Stimulated activated naive CD8-positive, alpha-beta T cell treated with anti-CD3 and anti-CD28 coated beads, Interleukin-15, Interleukin-2, amounts not matched to agents 100 U/mL and 50 U/mL, for 24 hours (primary cell): ENCODE measurements at regions not wholly inside any gene's neighbourhood (a gene's known extent, or its start where the extent isn't known, plus 50 kb on each side); places are given as distances from the start of the nearest gene placed in this dataset.

Experiments used
- ATAC-seq: fragments of 150-1000 bp; cut with Tn5 transposase; one replicate; pipeline ENCODE4 v1.10.0; 2021
- DNase-seq: peaks from one replicate; pipeline ENCODE4 v3.0.0; 2021

DNA sequence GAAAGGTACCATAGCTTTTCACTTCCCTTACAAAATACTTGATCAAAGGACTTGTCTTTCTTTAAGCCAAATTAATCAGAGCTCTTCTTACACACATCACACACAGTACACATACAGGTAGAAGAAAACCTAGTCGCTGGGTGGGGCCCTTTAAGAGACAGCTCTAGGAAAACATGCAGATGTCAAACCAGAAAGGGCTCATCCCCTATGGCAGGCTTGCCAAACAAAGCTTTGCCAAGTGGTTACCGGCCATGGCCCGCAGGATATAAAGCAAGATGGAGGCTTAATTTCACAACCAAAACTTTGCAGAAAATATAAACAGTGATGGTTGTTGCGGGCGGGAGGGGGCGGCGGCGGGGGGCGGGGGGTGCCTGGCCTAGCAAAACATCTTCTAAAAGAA is 2156.0 kb upstream of the PIK3C3 start:
- ATAC-seq, result no peak
- no peak for DNase-seq

DNA sequence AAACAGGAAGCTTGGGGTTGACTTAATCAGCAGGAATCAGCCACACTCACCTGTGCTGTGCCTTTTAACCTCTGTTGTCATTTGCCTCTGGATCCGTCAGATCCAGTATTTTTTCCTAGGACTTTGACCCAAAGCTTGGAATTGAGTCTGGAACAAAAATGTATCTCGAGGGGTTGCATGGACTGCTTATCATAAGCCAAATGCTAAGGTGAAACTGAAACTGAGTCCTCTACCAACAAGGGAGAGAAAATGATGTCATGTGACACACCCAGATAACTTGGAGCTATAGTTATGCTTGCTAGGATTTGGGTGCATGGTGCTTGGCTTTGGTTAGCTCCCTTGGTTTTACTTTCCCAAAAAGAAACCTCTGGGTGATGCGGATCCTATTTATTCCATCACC is 2158.6 kb upstream of the PIK3C3 start:
- ATAC-seq, result no peak
- no peak for DNase-seq

- DNase-seq, result no peak
- no peak for ATAC-seq
These were observed 2159.7 kb upstream of the PIK3C3 start for GRCh38 chr18:39795350-39795749.

DNA sequence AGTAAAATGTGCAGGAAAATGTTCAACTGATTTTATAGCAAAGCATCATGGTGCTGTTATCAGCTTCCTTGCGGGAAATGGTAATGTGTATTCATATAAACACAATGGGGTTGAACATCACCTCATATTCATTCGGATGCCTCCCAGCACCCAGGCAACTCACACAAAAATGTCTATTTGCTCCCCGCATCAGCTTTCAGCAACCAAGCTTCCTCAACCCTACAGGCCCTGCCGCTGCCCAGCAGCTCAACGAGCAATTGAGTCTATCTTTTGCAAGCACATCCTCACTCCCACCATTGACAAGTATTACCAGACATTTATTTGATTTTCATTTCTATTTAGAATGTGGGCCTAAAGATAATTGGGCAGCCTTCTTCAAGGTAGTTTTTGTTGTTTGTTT is 2161.4 kb upstream of the PIK3C3 start:
- ATAC-seq, result no peak
- DNase-seq, result no peak

GRCh38 chr18:39788383-39788782 is 2166.7 kb upstream of the PIK3C3 start:
- ATAC-seq (no peak), DNase-seq (no peak)

DNA sequence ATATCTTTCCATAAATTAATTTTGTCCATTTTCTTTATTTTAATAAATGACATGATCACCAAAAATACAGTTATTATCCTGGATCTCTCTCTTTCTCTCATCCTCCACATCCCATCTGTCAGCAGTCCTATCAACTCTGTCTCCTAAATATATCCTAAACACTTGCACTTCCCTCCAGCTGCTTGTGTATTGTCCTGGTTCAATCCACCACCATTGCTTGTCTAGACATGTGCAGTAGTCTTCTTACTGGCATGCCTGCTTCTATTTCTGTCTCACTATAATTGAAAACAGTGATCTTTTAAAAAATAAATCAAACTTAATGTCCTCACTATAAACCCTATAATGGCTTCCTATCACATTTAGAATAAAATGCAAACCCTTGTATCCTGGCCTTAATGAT is 2168.6 kb upstream of the PIK3C3 start:
- no peak for ATAC-seq
- DNase-seq, result no peak

- ATAC-seq (no peak), DNase-seq (no peak)
These were observed 2170.5 kb upstream of the PIK3C3 start for GRCh38 chr18:39784541-39784940.

DNA sequence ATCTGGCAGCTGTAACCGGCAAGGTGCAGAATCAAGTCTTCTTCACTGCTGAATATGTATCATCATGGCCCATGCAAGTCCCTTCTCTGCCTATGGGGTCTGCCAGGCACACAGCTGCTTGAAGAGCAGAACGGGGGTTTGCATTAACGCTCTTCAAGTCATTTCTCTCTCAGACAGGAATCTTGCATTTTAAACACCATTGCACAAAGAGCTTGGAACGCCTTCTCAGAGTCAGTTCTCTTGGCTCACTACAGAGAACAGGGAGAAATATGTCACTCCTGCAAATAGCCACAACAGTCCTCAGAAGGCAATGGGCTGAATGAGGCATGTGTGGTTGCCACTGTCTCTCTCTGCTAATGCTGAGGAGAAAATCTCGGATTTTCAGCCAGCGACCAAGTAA is 2173.5 kb upstream of the PIK3C3 start:
- no peak for DNase-seq
- no peak for ATAC-seq

DNA sequence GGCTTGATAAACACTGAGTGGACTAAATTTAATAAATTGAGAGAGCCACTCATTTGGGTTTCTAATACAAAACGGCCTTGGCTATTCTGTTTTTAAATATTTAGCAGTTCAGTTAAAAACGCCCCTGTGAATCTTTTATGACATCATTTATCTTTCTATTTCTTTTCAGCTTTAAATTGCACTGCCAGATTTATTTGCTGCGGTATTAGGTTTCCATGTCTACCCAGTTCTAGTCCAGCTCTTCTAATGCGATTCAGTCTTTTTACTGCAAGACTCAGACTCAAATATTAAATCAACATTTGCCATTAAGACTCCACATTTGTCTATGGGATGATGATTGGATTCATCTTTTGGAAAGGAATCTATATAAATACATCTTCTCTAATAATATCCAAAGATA is 2174.3 kb upstream of the PIK3C3 start:
- ATAC-seq, result no peak
- no peak for DNase-seq

- no peak for ATAC-seq
- DNase-seq, result no peak
These were observed 2175.1 kb upstream of the PIK3C3 start for GRCh38 chr18:39779926-39780325.

- no peak for DNase-seq
- ATAC-seq, result no peak
These were observed 2178.3 kb upstream of the PIK3C3 start for GRCh38 chr18:39776766-39777165.

DNA sequence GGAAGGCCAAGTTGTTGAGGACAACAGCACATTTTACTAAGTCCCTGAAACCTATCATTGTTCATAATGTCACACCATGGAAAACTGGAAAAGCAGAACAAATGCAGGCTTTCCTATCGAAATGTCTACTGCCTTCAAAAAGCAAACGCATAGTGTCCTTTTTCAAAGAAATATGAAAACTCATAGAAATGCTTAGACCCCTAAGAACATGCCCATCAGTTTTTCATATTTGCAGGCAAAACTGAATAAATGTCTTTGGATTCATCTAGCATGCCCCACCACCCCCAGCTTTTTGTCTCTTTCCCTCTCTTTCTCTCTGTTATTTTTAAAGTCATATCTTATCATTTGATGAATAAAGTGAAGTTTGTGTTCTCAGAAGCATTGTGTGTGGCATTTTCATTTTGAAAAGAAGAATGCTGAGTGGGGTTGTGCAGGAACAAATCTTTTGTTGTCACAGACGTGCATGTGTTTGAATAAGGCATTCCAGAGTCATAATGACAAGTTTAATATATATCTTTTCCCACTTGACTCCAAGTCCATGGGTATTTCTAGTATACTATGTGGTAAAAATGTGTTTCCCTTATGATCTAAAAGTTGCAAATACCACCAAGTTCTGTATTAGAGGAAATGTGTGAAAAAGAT is 2180.0 kb upstream of the PIK3C3 start:
- ATAC-seq (no peak), DNase-seq (no peak)

DNA sequence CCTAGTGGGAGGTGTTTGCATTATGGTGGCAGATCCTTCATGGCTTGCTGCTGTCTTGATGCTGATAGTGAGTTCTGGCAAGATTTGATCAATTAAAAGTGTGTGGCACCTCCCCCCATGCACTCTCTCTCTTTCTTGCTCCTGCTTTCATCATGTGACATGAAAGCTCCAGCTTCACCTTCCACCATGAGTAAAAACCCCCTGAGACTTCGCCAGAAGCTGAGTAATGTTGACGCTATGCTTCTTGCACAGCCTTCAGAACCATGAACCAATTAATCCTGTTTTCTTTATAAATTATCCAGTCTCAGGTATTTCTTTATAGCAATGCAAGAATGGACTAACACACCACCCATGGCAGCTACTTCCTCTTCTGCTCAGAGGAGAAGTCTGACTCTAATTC is 2181.4 kb upstream of the PIK3C3 start:
- DNase-seq (no peak), ATAC-seq (no peak)

- ATAC-seq, result no peak
- DNase-seq, result no peak
These were observed 2182.7 kb upstream of the PIK3C3 start for GRCh38 chr18:39772155-39772919.

DNA sequence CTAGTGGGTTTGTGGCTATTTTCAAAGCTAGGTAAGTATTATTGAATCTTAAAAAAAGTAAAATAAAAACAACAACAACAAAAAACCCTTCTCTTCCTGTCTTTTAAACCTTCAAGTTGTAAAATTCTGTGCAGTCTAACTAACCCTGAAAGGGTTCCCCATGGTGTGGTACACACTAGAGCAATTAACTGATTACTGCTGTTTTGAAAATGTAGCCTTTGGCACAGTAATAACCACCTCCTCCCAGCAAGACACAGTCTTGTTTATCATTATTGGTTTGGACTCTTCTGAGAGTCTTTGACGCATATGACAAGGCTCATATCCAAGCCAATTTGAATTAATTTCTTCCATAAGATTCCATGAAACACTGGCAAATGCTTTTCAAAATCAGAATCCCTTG is 2184.6 kb upstream of the PIK3C3 start:
- ATAC-seq (no peak), DNase-seq (no peak)

- ATAC-seq, result no peak
- no peak for DNase-seq
These were observed 2190.2 kb upstream of the PIK3C3 start for GRCh38 chr18:39764873-39765272.

GRCh38 chr18:39761273-39761672 is 2193.8 kb upstream of the PIK3C3 start:
- ATAC-seq, result no peak
- DNase-seq, result no peak

DNA sequence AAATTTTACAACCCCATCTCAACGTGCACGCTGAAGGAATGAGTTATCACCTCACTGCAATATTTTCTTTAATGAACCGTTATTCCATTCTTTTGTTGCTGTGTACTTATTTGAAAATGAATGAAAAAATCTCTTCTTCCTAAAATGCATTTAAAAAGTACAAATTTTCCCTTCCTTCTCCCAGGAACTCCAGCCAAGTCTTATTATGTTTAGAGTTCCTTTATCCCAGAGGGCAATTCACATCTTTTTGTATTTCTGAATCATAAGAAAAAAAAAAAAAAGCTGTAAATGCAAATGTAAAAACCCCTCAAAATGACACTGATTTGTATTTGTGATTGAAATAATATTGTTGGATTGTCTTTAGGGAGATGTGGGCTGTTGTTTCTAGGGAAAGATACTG is 2194.3 kb upstream of the CELF4 start:
- ATAC-seq, result no peak

DNA sequence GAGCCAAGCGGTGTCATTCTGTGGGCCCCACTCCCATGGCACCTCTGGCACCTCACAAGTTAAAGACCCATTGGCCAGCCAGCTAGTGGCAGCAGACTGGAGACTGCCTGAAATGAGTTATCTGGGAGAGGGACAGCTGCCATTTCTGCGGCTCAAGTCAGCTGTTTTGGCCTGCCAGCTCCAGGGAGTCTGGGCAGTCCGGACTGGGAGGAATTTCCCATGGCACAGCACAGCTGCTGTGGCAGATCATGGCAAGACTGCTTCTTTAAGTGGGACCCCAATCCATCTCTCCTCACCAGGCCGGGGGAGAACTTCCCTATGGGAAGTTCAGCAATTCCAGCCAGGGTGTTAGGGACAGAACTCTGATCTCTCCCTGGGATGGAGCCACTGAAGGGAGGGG is 2187.6 kb upstream of the CELF4 start:
- no peak for DNase-seq
- ATAC-seq, result no peak

More for the DNA sequence above, 2194.3 kb upstream of the CELF4 start:
- DNase-seq, result no peak

DNA sequence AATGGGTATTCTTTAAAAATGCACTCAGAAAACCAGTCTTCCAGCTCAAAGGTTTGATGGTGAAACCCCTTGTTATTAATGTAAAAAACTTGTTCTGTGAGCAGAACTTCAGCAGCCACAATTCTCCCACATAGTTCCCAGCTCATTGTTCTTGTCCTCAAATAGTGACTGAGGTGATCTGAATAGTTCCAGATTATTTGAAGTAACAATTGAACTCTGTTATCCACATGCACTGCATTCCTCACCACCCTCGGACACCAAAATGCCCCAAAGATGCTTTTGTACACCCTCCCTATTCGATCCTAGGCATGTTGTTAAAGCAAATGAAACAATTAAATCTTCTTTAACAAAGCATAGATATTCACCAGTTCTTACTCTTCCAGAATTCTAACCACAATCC is 2186.8 kb upstream of the CELF4 start:
- ATAC-seq, result no peak
- no peak for DNase-seq

DNA sequence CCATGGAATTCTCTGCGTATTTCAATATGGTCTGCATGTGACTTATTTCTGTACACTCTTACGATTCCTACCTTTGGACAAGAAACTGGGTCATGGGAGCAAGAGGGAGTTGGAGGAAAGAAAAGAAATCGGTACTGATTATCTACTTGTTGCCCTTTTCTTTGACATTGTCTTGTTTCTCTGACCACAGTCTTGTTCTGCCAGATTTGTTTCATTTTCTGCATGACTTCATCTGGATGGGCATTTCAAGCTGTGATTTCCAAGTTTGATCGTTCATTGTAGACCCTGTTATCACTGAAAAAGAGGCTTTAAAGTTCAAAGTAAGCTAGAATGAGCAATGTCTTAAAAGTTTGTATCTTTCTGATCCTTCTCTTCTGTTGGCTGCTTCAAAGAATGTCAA is 2186.3 kb upstream of the CELF4 start:
- DNase-seq (no peak), ATAC-seq (no peak)

GRCh38 chr18:39751161-39751560 is 2185.6 kb upstream of the CELF4 start:
- no peak for ATAC-seq
- DNase-seq, result no peak

- ATAC-seq, result no peak
- no peak for DNase-seq
These were observed 2183.6 kb upstream of the CELF4 start for GRCh38 chr18:39749154-39749553.

DNA sequence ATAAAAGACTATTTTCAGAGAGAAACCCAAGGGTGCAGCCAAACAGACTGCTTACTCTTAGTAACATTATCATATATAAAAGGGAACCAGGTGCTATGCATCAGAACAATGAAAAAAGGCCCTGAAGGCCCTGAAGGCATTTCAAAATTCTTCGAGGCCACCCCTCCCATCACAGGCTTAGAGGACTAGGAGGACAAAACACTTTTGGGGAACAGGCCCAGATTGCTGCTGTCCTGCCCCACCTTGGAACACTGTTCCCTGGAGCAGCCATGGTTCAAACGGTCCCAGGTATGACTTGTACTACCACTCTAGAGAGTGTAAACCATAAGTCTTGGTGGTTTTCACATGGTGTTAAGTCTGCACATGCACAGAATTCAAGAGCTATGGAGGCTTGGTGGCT is 2183.1 kb upstream of the CELF4 start:
- DNase-seq, result no peak
- no peak for ATAC-seq
